HT-29 (cell line): ENCODE measurements at regions not wholly inside any gene's neighbourhood (a gene's known extent, or its start where the extent isn't known, plus 50 kb on each side); places are given as distances from the start of the nearest gene placed in this dataset.
"Not testable (repeated sequence)": the region's sequence is repeated elsewhere in the genome, so short reads cannot be mapped to it uniquely, and the experiment has no call there.

Experiments used
- DNase-seq: peaks from one replicate; pipeline ENCODE4 v3.0.0-alpha.2; 2015; ENCODE audit warnings: low spot score

DNA sequence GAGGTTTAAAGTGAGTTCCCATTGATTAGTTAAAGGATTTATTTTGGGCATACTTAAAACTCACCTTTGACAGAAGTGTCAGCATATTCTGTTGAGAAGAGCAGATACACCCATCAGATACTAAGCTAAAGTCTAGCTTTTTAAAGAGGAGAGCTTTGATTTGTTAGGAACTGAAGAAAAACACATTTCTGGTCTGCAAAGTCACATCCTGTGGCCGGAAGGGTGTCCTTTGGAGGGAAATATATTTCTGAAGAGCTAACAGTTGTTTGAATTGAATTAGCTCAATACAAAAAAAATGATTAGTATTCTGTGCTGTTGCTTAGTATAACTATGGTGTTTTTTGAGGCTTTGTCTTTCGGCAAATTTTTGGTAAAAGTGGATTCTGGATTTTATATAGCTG lies 302.7 kb downstream of the RFPL4B start:
- DNase-seq, result no peak

DNA sequence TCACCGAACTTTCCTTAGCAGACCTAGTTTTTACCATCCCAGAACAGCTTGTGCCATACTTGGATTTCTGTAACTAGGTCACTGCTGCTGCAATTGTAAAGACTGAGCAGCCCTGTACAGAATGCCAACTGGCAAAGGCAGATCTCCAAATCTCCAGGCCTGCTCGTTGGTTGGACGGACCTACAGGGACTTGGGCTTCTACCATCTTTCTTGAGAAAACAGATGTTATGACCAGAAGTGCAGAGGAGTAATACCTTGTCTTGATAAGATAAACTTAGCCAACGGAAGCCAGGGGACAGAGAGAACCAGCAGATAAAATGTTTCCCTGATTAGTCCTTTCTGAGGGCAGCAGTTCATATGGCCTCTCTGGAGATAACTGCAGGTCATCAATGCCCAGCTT lies 304.1 kb downstream of the RFPL4B start:
- no peak for DNase-seq

DNA sequence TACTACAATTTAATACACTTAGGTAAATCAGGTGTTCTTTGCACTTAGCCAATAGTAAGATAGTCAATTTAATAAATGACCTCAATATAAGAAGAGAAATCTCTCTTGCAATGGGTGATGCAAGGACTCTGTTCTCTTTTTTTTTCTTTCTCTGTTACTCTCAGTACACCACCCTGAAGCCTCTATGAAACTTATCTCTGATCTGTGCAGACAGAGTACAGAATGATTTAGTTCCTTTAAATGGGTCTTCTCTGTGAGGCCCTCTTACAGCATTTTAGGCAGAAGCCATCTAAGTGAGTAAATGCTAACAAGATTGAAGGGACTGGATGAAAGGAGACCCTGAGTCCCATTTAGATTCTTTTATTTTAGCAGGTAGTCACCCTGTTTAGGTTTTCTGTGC lies 312.8 kb downstream of the RFPL4B start:
- no peak for DNase-seq

DNA sequence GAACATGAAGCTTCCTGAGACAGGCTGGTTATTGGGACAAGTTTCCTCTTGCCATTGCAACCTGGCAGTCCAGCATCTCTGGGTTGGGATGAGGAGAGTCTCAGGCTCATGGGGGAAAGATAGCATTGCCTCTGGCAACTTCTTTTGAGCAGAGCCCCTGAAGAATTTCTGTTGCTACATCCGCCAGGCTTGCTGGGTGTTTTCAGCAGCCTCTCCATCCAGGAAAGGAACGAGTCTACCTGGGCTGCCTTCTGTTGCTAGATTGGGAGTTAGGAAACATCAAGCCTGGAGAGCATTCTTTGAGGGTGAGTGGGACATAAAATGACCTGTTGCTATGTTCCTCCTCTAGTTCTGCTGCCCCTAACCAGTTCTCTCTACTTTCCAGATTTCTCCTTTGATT lies 313.5 kb downstream of the RFPL4B start:
- DNase-seq, result no peak

DNA sequence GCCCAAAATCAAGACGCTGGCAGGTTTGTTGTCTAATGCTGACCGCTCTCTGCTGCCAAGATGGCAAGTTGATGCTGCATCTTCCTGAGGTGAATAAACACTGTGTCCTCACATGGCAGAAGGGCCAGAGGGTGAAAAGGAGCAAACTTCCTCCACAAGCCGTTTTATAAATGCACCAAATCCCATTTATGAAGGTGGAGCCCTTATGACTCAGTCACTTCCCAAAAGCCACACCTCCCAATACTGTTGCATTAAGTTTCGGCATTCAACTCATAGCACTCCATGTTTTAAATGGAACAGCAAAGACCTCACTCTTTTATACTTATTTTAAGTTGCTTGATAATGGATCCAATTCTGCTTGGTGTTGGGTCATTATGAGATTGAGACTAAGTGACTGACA lies 316.6 kb downstream of the RFPL4B start:
- DNase-seq, result no peak

DNA sequence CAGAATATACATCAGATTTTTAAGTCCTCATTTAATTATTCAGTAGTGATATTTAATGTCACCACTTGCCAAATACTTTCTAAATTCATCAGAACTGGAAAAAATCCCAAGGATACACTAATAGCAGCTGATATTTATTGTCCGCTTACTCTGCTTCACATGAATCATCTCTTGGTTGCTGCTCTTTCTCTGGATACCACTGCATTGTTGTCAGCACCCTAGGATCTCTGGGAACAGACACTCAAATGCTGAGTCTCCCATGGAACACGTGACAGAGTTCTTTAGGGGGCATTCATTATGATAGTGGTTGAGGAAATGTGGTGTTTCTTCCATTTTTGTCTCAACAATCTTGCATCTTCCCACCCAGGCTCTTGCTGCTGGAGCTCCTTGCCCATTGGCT lies 318.0 kb downstream of the RFPL4B start:
- DNase-seq, result no peak

DNA sequence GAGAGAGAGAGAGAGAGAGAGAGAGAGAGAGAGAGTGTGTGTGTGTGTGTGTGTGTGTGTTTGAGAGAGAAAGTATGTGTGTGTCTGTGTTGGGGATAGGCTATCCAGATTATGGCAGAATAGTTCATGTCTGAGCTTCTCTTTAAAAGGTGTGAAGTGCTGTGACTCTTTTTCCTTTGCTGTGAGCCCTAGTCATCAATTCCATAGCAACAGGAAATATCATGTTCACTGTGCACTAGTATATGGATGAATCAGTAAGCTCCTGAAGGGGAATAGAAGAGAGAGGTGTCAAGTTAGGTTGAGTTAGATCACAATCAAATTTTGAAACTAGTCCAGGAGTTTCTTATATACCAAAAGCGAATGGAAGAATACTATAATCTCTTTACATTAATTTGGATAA lies 318.7 kb downstream of the RFPL4B start:
- no peak for DNase-seq

DNA sequence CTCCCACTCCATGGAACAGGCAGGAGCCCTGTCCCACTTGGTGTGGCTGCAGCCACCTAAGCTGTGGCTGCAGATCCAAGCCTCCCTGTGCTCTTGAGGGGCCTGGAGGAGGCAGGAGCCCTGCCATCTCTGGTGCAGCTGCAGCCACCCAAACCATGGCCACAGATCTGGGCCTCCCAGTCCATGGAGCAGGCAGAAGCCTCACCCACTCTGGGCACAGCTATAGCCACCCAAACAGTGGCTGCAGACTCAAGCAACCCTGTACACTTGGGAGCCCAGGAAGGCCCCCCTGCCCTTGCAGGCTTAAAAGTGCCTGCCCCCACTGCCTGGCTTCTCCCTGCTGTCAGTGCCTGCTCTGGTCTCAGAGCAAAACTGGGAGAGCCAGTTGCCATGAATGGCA lies 320.3 kb downstream of the RFPL4B start:
- DNase-seq, result no peak

DNA sequence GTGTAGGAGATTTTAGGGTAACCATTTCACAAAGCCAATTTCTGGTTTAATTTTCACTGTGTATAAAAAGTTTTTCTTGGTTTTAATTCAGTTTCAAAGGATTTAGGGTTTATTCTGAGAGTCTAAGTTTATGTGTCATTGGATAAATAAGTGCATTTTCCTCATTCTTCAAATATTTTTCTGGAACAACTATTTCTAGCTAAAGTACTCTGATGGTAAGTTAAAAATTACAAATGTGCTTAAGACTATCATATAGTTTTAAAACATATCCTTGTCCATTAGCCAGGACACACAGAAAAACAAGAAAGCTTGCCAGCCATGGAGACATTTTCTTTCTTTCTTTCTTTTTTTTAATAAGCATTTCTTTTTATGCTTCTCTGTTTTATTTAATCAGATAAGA lies 333.0 kb downstream of the RFPL4B start:
- no peak for DNase-seq

DNA sequence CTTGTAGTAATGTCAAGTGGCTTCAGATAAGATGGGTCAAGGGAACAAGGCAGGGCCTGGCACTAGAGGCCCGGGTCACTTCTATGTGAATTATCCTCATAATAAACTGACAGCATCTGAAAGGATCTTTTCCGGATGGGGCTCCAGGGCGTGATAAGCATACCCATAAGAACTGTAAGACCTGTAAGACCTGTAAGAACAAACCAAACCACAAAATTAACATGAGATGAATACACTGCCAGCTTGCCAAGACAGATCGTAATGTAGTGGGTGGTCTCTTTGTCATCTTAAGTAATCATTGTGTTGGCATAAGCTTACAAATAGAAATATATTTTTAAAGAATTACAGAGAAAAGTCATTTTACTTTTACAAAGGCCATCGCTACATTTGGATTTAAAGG lies 334.9 kb downstream of the RFPL4B start:
- DNase-seq, result no peak

DNA sequence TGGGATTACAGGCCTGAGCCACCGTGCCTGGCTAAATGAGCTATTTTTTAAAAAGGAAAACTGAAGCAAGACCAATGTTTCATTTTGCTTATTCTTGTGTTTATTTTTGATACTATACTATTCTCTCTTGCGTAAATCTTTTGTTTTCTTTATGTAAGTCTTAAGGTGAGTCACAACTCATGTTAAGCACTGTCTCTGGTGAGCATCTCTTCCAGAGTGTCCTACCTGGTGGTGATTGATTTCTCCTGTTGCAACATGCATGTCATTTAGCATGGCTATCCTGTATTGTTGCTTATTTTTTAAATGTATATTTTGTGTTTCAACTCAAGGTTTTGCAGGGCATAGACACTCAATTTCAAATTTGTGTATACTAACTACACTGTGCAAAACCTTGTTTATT lies 336.0 kb downstream of the RFPL4B start:
- DNase-seq, result no peak

DNA sequence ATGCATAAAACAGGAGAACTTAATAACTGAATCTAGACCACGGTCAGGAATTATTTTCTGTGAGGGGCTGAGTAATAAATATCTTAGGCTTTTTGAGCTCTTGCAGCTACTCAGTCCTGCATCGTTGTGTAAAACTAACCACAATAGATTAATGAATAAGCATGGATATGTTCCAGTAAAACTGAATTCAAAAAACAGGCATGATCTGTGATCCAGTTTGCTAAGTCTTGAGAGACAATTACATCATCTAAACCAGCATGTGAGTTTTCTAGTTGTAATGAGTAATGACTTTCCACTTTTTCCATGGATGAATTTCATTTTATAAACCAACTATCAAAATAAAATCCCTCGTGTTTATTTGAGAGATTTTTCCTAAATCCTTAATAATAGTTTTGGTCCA lies 336.8 kb downstream of the RFPL4B start:
- DNase-seq, result no peak

DNA sequence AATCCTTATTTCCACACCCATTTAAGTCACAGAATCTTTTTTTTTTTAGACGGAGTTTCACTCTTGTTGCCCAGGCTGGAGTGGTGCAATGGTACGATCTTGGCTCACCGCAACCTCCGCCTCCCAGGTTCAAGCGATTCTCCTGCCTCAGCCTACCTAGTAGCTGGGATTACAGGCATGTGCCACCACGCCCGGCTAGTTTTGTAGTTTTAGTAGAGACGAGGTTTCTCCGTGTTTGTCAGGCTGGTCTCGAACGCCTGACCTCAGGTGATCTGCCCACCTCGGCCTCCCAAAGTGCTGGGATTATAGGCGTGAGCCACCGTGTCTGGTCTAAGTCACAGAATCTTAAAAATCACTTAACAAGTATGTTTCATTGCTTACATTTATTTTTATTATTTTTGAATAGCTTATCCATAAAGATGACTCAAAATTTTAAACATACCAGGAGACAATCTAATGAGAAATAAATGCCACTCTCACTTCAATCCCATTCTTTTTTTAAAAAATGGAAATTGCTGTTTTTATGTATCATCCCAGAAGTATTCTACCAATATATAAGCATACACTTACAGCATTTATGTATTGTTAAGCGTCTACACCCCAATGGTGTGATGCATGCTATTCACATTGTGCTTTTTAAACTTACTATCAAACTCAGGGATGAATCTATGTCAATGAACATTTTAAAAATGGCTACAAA lies 338.5 kb downstream of the RFPL4B start:
- not testable (repeated sequence) for DNase-seq

DNA sequence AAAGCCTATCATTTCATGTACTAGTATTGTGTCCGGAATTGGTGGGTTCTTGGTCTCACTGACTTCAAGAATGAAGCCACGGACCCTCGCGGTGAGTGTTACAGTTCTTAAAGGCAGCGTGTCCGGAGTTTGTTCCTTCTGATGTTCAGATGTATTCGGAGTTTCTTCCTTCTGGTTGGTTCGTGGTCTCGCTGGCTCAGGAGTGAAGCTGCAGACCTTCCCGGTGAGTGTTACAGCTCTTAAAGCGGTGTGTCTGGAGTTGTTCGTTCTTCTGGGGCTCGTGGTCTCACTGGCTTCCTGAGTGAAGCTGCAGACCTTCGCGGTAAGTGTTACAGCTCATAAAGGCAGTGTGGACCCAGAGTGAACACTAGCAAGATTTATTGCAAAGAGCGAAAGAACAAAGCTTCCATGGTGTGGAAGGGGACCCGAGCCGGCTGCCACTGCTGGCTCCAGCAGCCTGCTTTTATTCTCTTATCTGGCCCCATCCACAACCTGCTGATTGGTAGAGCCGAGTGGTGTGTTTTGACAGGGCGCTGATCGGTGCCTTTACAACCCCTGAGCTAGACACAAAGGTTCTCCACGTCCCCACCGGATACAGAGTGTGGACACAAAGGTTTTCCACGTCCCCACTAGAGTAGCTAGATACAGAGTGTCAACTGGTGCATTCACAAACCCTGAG lies 341.5 kb downstream of the RFPL4B start:
- not testable (repeated sequence) for DNase-seq

DNA sequence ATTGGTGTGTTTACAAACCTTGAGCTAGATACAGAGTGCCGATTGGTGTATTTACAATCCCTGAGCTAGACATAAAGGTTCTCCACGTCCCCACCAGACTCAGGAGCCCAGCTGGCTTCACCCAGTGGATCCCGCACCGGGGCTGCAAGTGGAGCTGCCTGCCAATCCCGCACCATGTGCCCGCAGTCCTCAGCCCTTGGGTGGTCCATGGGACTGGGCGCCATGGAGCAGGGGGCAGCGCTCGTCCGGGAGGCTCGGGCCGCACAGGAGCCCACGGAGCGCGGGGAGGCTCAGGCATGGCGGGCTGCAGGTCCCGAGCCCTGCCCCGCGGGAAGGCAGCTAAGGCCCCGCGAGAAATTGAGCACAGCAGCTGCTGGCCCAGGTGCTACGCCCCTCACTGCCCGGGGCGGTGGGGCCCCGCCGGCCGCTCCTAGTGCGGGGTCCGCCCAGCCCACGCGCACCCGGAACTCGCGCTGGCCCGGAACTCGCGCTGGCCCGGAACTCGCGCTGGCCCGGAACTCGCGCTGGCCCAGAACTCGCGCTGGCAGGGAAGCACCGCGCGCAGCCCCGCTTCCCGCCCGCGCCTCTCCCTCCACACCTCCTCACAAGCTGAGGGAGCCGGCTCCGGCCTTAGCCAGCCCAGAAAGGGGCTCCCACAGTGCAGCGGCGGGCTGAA lies 342.2 kb downstream of the RFPL4B start:
- not testable (repeated sequence) for DNase-seq

DNA sequence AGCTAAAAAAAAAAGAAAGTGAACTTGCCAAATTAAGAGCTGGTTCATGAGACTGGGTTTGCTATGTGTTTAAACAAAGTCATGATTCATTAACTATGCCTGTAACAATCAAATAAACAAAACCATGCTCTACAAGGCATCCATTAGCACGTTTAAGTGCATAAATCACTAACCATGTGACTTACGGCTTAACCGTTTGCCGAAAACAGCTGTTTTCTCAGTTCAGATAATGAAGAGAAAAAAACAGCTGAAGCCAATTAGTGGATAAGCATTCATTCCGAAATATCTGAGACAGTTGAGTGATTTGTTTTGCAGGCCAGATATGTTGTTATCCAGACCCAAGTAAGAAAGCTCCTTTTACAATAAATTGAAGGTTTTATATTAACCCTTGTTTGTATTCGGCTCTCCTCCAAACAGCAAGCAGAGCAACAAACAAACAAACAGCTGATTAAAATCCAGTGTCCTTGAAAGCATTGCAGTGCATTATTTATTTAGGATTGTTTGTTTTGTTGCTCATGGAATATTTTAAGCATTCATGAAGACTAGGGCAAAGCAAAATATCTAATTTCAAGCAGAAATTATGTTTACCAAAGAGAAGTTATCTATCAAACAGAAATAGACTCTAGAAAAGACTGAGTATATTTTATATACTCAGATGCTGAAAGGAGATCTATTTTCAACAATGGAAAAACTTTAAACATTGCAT lies 343.5 kb downstream of the RFPL4B start:
- DNase-seq, result no peak

DNA sequence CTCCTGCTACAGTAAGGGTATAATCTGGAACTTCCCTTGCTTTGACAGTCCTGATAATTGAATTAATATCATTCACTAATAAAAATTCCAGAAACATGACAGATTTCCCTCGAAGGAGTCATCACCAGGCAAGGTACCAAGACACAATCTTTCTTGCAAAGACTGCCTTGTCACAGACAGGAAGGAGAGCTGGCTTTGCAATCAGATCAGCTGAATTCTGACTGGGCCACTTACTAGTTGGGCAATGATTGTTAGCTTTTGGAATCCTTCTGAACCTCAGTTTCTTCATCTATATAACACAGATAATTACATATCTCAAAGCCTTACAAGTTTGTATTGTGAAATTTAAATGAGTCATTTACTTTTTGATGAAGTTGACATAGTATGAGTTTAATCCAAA lies 344.2 kb downstream of the RFPL4B start:
- DNase-seq, result peak; percentile 12

DNA sequence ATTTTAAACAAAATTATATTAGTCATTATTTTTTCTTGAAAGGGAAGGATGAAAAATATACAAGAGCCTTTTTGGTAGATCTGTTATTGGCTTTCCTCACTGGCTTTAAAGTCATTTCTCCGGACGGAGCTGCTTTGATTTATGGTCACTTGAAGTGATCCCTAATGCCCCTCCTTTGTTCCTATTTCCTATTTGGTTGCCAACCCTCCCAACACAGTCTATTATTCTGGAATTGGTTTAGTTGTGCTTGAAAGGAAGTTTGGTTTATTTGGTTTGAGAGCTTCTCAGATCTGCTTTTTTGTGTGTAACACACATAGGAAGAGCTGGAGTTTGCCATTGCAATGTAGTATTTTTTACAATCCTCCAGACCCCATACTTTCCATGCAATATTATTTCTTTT lies 347.9 kb downstream of the RFPL4B start:
- DNase-seq, result no peak

DNA sequence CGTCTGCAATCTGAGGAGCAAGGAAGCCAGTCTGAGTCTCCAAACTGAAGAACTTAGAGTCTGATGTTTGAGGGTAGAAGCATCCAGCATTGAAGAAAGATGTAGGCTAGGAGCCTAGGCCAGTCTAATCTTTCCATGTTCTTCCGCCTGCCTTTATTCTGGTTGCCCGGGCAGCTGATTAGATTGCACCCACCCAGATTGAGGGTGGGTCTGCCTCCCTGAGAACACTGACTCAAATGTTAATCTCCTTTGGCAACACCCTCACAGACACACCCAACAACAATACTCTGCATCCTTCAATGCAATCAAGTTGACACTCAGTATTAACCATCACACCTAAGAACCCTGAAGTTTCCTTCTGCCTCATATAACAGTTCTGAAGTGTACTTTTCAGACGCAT lies 350.1 kb downstream of the RFPL4B start:
- DNase-seq, result no peak

DNA sequence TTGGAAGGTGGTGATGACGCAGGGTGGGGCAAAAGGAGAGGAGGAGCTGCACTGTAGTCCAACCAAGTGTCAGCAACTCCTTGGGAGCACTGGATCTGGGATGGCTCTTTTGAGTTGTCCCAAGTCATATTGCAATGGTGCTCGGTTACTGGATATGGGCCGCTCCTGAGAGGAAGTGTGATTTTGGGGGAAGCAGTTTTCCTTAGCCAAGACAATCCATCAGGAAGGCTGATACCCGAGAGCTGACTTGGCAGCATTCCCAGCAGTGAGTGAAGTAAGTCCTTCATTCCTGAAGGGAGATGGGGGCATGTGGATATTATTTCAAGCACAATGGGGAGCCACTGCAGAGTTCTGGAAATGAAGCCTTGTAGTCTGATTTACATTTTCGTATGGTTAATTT lies 354.1 kb downstream of the RFPL4B start:
- no peak for DNase-seq

DNA sequence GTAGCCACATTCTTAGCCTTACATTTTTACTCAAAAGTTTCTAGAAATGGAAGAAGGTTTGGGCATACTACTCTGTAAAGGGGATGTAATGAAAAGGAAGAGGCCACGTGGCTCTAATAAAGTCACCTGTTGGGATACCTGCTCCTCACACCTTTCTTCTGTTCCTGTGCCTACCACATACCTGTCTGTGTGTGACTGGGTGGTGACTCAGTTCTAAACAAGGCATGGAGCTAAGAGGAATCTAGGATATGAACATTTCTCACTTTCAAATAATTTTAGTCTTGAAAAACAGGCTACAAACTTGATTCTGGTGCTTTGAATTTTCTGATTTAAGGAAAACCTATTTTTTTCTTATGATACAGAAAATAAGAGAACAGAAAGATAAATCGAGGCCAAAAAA lies 363.6 kb downstream of the RFPL4B start:
- no peak for DNase-seq

DNA sequence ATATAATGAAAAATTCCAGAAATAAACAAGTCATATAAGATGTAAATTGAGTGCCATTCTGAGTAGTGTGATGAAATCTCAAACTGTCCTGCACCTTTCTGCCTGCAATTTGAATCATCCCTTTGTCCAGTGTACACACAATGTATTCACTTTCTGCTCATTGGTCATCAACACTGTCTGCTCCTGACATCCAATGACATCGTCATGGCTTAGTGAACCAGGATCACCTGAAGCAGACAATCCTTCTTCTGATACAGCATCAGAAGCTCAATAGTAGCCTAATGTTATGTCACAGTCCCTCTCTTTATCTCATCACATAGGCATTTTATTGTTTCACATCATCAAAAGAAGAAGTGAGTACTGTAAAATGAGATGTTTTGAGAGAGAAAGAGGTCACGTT lies 366.3 kb downstream of the RFPL4B start:
- DNase-seq, result no peak
